ENCODE measurements at regions not wholly inside any gene's neighbourhood (a gene's known extent, or its start where the extent isn't known, plus 50 kb on each side); places are given as distances from the start of the nearest gene placed in this dataset.
"Not testable (repeated sequence)": the region's sequence is repeated elsewhere in the genome, so short reads cannot be mapped to it uniquely, and the experiment has no call there.

GRCh38 chr6:14241255-14242070, 123.9 kb downstream of the CD83 start:
- Histone ChIP-seq H3K36me3 (replicated peaks in 1 of 2; ENCODE audit: insufficient read depth in 1 of 2, low read depth in 2 of 2) (no peaks in the 10 kb centered on the region), H3K9me3 (no peaks in the 10 kb centered on the region), H3K27ac (no peak overlapping the region), H3K4me1 (no peaks in the 10 kb centered on the region), H3K27me3 (no peaks in the 10 kb centered on the region), H3K4me3 (no peak overlapping the region)
- no peak for DNase-seq
- intact Hi-C loops (cut with DNase I): no loop called here
- ATAC-seq: no peak
- TF ChIP-seq CTCF (IDR thresholded peaks at IDR 0.05) (no peak), POLR2A (IDR thresholded peaks at IDR 0.05) (no peak)
- 58 to 62% methylated on average over 5 of the region's 5 CpGs for WGBS, 2 donors

GRCh38 chr6:14242912-14243311, 125.3 kb downstream of the CD83 start:
- H3K27me3 ChIP-seq; intact Hi-C loops (cut with DNase I); ATAC-seq; H3K27ac ChIP-seq; DNase-seq; H3K9me3 ChIP-seq; H3K4me3 ChIP-seq; H3K4me1 ChIP-seq; H3K36me3 ChIP-seq (replicated peaks in 1 of 2; ENCODE audit: insufficient read depth in 1 of 2, low read depth in 2 of 2): not testable (repeated sequence)
- 80 to 91% methylated on average over 2 of the region's 2 CpGs for WGBS, 2 donors

GRCh38 chr6:14243597-14243996, 126.0 kb downstream of the CD83 start:
- intact Hi-C loops (cut with DNase I): no loop called here
- Histone ChIP-seq H3K4me3 (no peak overlapping the region), H3K36me3 (replicated peaks in 1 of 2; ENCODE audit: insufficient read depth in 1 of 2, low read depth in 2 of 2) (no peaks in the 10 kb centered on the region), H3K27me3 (no peaks in the 10 kb centered on the region), H3K27ac (no peak overlapping the region), H3K9me3 (no peaks in the 10 kb centered on the region), H3K4me1 (no peaks in the 10 kb centered on the region)
- 85 to 88% methylated on average over 5 of the region's 5 CpGs for WGBS, 2 donors
- TF ChIP-seq CTCF (IDR thresholded peaks at IDR 0.05): no peak
- no peak for TF ChIP-seq POLR2A (IDR thresholded peaks at IDR 0.05)
- DNase-seq (no peak), ATAC-seq (no peak)

GRCh38 chr6:14246876-14247275, 129.3 kb downstream of the CD83 start:
- Histone ChIP-seq H3K36me3 (replicated peaks in 1 of 2; ENCODE audit: insufficient read depth in 1 of 2, low read depth in 2 of 2) (no peaks in the 10 kb centered on the region), H3K4me3 (no peak overlapping the region), H3K27ac (no peak overlapping the region), H3K27me3 (no peaks in the 10 kb centered on the region), H3K9me3 (no peaks in the 10 kb centered on the region), H3K4me1 (no peaks in the 10 kb centered on the region)
- TF ChIP-seq CTCF (IDR thresholded peaks at IDR 0.05) (no peak), POLR2A (IDR thresholded peaks at IDR 0.05) (no peak)
- ATAC-seq: no peak
- DNase-seq: no peak
- 56 to 58% methylated on average over 3 of the region's 3 CpGs for WGBS, 2 donors
- intact Hi-C loops (cut with DNase I): no loop called here

GRCh38 chr6:14250573-14250972, 133.0 kb downstream of the CD83 start:
- WGBS, 2 donors: 91 to 92% methylated on average over 4 of the region's 4 CpGs
- H3K27ac ChIP-seq: no peak overlapping the region
- H3K27me3 ChIP-seq: no peaks in the 10 kb centered on the region
- no peaks in the 10 kb centered on the region for H3K36me3 ChIP-seq (replicated peaks in 1 of 2; ENCODE audit: insufficient read depth in 1 of 2, low read depth in 2 of 2)
- H3K4me1 ChIP-seq: no peaks in the 10 kb centered on the region
- H3K9me3 ChIP-seq: no peaks in the 10 kb centered on the region
- ATAC-seq: no peak
- H3K4me3 ChIP-seq: no peak overlapping the region
- TF ChIP-seq CTCF (IDR thresholded peaks at IDR 0.05): no peak
- no peak for TF ChIP-seq POLR2A (IDR thresholded peaks at IDR 0.05)
- intact Hi-C loops (cut with DNase I): no loop called here
- no peak for DNase-seq

All from body of pancreas (tissue), 4 donors.